Right renal pelvis (tissue), 4 donors: ENCODE measurements at regions not wholly inside any gene's neighbourhood (a gene's known extent, or its start where the extent isn't known, plus 50 kb on each side); places are given as distances from the start of the nearest gene placed in this dataset.

Experiments
- DNase-seq, 4 donors: peaks; one replicate each; pipeline ENCODE4 v3.0.0-alpha.2; 2013; ENCODE audit warnings: low read depth in 4 of 4, low spot score in 3 of 4, missing footprints in 1 of 4

DNA sequence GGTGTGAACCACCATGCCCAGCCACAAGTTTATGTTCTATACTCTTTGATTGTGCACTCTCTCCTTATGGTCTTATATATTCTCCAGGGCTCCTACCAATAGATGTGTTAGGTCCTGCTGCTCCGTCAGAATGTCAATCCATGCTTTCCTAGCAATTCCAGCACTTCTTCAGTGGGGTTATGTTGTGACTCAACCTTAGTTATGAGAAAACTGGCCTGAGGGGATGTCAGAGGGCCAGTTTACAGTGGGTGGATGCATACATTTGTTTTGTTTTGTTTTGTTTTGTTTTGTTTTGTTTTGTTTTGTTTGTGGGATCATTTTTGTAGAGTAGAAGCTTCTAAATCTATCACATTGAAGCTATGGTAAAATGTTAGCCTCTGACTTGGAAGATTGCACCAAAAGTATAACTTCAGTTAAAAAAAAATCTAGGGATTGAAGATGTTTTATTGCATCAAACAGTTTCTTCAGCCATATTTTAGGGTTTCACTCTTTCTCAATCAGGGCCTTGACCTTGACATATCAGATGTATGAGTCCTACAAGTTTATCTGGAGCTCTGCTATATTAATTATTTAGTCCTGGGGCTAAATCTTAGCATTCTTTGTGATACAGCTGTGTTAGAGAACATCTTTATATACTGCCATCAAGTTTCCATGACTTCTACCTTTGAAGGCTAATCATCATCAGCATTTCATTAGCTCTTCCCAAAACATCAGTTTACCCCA lies 191.6 kb upstream of the CNTN5 start:
- no peak for DNase-seq

DNA sequence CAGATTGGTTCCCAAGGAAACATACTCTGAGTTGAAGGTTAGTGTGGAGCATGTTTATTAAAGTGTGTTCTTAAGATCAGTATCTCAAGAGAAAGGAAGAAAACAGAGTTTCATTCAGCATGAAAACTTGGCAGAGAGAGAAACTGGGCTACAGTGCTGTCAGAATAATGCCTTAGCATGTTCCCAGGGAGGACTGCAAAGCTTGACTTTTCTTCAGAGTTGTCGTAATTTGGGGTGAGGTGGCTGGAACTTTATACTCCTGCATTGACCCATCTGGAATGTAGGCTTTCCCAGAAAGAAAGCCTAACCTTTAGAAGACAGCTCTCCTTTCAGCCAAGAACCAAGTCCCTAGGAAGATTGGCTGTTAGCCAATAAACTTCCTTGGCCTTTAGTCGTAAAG lies 190.8 kb upstream of the CNTN5 start:
- no peak for DNase-seq

DNA sequence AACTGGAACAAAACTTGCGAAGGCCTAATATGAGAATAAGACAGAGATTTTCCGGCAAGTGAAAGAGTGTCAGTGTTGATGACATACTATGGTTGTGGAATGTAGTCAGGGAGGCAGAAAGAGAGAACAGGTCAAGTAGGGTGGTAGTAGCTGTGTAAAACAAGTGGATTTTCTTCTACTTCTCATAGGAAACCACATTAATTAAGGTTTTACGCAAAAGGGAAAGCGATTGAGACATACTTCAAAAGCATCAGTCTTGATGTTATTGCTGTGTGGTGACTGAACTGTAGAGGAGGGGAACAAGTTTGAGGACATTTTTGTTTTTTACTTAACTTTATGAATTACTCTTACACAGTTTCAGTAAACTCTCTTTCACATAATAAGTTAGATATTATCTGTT lies 186.0 kb upstream of the CNTN5 start:
- no peak for DNase-seq

DNA sequence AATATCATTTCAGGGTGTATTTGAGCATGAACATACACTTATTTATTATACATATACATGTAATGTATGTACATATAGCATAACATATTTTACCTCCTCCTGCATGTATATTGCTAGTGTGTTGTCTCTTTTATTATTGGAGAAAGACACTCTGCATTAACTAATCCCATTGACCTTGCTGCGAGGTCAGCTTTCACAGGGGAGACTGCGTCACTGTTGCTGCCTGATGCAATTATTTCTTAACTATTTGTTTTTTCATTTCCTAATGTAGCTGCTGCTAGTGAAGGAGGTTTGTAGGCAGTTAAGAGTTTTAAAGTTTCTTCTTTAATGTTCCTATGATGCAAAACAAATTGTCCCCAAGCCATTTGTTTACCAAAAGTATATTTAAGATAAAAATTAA lies 185.4 kb upstream of the CNTN5 start:
- DNase-seq = no peak

DNA sequence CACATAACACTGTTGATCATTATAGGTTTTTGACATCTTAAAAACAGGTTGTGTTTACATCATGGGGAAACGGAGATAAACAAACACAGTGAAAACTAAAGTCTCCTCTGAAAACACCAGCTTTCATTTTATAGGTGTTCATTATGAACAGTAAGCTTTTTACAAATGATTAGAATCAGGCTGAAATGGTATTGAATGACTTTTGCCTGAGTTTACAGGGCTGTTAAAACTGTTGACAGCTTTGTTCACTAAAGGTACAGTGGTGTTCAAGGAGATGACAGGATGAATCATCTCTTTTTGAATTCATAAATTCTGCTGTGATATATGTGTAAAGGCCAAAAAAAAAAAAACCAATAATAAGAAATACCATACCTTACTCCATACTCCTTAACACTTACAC lies 184.6 kb upstream of the CNTN5 start:
- DNase-seq = no peak

DNA sequence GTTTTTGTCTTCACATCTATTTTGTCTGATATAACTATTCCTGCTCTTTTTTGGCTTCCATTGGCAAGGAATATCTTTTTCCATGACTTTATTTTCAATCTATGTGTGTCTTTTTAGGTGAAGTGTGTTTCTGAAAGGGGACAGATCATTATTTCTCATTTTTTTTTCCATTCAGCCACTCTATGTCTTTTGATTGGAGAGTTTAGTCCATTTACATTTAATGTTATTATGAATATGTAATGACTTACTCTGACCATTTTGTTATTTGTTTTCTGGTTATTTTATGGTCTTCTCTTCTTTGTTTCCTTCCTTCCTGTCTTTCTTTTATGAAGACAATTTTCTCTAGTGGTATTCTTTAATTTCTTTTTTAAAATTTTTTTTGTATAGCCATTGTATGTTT lies 178.6 kb upstream of the CNTN5 start:
- no peak for DNase-seq

DNA sequence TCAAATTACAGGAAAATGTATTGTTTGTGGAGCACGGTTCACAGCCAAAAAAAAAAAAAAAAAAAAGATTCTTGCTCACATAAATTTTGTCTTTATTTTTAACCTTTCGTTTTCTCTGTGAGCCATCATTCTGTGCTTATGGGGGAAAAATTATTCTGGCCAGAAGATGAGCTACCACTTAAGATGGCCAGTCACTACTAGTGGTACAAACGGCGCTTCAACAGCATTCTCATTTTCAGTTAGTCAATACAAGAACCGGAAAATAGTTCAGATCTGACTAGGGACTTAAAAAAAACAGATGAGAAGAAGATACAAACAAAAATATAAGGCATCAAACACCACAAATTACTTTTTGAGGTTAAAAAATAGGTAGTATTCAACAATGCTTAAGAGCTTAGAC lies 158.6 kb upstream of the CNTN5 start:
- no peak for DNase-seq

DNA sequence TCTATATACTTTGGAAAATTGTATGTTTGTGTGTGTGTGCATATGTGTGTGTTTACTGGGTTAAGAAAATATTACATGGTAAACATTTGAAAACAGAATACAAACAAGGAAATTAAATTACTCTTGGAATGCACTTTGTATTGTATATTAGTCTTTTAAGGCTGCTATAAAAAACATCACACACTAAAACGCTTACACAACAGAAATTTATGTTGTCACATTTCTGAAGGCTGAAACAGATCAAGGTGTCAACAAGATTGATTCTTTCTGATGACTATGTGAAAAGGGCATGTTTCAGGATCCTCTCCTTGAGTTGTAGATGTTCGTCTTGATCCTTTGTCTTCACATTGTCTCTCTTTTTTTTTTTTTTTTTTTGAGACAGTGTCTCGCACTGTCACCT lies 149.1 kb upstream of the CNTN5 start:
- no peak for DNase-seq

DNA sequence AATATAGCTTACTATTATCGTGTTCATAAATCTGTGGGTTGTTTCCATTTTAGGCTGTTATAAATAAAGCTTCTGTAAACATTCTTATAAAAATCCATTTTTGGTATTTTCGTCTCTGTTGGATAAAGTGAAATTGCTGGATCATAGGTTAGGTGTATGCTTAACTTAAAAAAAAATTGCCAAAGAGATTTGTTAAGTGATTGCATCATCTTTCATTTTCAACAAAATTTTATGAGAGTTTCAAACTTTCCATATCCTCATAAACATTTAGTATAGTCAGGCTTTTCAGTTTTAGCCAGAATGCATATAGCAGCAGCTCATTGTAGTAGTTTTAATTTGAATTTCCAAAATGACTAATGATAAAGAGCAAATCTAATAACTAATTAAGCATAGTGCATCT lies 146.7 kb upstream of the CNTN5 start:
- DNase-seq = no peak

DNA sequence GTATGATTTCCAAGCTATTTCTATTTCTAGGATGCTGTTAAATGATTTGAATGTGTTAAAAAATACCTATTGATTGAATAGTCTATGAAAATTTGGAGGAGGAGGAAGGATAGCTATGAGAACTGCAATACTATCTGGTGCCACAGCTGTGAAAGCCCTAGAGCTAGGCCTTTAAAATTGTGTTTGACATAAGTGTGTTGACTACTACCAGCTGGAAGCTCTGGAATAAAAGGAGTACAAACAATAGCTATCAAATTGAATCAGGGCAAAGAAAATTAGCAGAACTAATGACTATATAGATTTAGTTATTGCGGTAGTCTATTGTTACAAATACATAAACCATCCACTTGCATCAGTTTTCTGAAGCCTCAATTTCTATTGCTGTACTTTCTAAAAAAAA lies 124.8 kb upstream of the CNTN5 start:
- no peak for DNase-seq

DNA sequence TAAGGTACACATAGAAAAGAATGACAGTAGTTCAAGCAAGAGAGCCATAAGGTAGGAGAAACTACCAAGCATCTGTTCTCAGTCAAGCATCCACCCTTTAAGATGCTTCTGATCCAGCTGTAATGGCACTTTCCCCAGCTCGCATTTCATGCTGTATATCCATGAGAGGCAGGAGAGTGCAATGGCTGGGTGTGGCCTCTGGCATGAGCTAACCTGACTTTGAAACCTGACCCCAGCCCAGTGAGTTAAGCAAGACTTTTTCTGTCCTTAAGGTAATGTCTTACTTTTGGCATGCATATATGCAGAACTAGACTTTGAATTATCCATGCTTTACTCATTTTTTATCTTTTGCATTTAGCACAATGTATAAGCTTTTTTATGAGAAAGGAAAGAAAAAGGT lies 79.8 kb upstream of the CNTN5 start:
- DNase-seq = no peak

DNA sequence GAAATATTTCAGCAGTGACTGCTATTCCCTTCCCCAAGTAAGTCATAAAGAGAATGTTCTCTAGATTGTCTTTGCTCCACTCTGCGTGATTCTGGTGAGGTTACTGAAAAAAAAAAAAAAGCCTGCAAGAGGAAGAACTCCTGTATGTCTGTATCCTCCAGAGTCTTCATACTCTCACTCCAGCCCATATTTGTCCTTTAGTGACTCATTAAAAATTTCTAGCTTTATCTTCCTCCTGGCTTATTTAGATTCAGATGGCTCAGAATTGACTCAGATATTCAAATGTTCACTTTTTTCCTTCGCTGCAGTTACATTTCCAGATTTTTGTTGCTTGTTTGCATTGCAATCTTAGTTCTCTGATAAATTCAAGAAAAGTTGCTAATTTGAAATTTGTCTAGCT lies 76.3 kb upstream of the CNTN5 start:
- DNase-seq = no peak

DNA sequence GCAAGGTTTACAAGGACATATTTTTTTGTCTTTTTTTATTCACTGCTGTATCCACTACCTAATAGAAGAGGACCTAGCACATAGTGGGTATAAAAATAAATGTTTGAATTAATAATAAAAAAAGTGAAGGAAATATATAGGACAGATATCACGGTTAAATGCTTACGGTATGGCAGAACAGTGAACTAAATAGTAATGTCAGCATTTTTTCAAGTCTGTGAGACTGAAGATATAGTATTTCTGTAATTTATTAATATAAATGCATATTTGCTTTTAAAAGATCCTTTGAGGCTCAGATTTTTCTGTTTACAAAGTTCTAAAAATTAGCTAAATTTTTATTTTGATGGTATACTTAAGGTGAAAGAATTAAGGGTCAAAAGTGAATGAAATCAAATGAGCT lies 68.6 kb upstream of the CNTN5 start:
- DNase-seq = no peak

DNA sequence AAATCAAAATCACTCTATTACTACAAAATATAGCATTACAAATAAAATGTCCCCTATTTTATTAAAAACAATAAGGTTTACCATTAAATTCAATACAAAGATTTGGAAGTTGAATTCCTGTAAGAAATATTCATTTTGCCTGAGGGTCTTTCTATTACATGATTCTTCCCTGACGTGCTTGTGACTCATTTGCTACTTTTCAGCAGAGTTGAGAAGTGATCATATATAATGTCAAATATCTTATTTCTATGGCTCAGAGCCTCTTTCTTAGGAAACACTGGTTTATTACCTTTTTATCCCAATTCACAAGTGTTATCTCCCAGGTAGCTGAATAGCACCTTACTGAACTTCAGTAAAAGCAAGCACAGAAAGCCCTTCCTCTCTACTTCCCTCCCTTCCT lies 65.2 kb upstream of the CNTN5 start:
- no peak for DNase-seq

DNA sequence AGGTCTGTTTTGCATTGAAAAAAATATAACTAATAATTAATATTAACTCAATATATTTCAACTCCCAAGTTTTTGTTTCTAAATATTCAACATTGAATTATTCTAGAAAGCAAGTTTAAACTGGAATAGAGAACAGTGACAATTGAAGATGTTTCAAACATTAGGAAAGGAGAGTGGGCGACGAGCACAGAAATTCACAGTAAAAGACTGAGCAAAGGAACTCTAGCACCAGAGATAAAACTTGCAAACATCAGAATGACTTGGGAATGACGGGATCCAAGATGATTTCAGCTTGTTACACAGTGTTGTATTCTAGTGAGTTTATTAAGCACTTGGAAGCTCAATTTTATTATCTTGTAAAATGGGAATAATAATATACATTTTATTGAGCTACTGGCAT lies 56.6 kb upstream of the CNTN5 start:
- no peak for DNase-seq

DNA sequence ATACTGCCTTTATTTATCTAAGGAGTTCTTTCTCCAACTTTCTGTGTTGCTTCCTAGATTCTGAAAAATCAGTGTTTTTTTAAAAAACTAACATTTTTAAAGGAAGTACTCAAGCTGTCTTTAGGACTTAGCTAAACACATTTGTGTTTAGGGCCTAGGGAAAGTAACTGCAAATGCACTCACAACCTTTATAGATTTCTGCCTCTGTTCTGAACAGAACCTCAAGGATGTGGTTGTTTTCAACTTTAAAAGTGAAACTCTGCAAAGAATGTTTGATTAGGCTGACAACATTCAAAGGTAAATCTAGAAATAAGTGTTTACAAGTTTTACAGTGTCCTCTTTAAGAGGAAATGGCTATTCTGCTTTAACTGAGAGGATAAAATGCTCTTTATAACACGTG lies 55.4 kb upstream of the CNTN5 start:
- DNase-seq = no peak

DNA sequence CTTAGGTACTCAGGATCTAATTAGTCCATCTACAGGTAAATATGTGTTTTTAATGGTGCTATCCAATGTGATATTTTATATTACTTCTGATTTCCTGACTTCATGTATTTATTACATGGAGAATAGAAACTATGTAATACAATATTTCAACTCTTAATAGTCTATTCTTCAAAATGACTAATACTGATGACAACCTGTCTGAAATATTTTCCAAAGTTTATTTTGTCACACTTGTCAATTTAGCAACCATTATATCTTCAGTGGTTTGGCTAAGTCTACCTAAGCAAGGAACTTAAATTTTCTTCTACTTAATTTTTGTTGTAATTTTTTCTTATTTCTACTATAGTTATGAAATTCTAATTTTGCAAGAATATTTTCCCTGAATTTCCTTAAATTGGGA lies 55.0 kb upstream of the CNTN5 start:
- no peak for DNase-seq

DNA sequence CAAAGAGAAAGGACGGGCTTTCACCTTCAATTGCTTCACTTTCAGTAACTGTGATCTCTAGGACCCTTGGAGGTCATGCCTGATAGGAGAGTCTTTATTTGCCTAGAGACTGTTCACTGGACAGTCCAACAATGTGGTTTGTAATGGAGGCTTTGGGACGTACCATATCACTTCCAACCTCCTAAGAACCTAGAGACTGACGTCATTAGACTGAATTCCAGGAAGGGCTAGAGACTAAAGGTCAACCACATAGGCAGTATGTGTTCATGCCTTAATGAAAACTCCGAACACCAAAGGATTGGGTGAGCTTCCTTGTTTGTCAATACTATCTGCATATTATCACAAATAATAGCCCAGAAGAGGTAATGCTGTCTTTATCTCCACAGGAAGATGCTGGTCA lies 53.7 kb upstream of the CNTN5 start:
- no peak for DNase-seq
